ENCODE measurements at regions not wholly inside any gene's neighbourhood (a gene's known extent, or its start where the extent isn't known, plus 50 kb on each side); places are given as distances from the start of the nearest gene placed in this dataset.
"Not testable (repeated sequence)": the region's sequence is repeated elsewhere in the genome, so short reads cannot be mapped to it uniquely, and the experiment has no call there.

GRCh38 chr4:154117726-154118125 is 328.8 kb upstream of the SFRP2 start:
- TF ChIP-seq CTCF, EP300, POLR2A (IDR thresholded peaks at IDR 0.05): not testable (repeated sequence)

Data from ovary (tissue), 3 donors.